Natural killer cell treated with Interleukin-12 subunit alpha and Interleukin-12 subunit beta and Interleukin-15 and Interleukin-18, amount 100 ng/mL, for 72 hours (primary cell): ENCODE measurements at regions not wholly inside any gene's neighbourhood (a gene's known extent, or its start where the extent isn't known, plus 50 kb on each side); places are given as distances from the start of the nearest gene placed in this dataset.

ENCODE experiments used
- ATAC-seq, 2 donors: fragments of 150-1000 bp; cut with Tn5 transposase in 1 of 2; sonication (Bioruptor Pico), chemical (Tn5 transposase) in 1 of 2; 2 replicates each; pipeline ENCODE4 v1.10.0; 2021
- DNase-seq: peaks from one replicate; pipeline ENCODE4 v3.0.0; 2022; ENCODE audit warnings: low spot score
- H3K27ac Mint-ChIP-seq, 2 donors: 1 replicate in 1 of 2; 2 replicates in 1 of 2; pipeline ENCODE4 v1.8.0; 2022; ENCODE audit warnings: mixed read lengths in 2 of 2, mild to moderate bottlenecking in 1 of 2, moderate library complexity in 1 of 2
- H3K27me3 Mint-ChIP-seq, 2 donors: 1 replicate in 1 of 2; 2 replicates in 1 of 2; pipeline ENCODE4 v1.8.0; 2022; ENCODE audit warnings: mixed read lengths in 2 of 2
- H3K36me3 Mint-ChIP-seq: one replicate; pipeline ENCODE4 v1.8.0; 2022; ENCODE audit warnings: mixed read lengths
- H3K4me1 Mint-ChIP-seq, 2 donors: 1 replicate in 1 of 2; 2 replicates in 1 of 2; pipeline ENCODE4 v1.8.0; 2022; ENCODE audit warnings: low read depth in 2 of 2, mixed read lengths in 2 of 2, mild to moderate bottlenecking in 1 of 2
- H3K4me3 Mint-ChIP-seq: one replicate; pipeline ENCODE4 v1.8.0; 2022; ENCODE audit warnings: mixed read lengths
- H3K9me3 Mint-ChIP-seq: 2 replicates; pipeline ENCODE4 v1.8.0; 2022; ENCODE audit warnings: mixed read lengths

DNA sequence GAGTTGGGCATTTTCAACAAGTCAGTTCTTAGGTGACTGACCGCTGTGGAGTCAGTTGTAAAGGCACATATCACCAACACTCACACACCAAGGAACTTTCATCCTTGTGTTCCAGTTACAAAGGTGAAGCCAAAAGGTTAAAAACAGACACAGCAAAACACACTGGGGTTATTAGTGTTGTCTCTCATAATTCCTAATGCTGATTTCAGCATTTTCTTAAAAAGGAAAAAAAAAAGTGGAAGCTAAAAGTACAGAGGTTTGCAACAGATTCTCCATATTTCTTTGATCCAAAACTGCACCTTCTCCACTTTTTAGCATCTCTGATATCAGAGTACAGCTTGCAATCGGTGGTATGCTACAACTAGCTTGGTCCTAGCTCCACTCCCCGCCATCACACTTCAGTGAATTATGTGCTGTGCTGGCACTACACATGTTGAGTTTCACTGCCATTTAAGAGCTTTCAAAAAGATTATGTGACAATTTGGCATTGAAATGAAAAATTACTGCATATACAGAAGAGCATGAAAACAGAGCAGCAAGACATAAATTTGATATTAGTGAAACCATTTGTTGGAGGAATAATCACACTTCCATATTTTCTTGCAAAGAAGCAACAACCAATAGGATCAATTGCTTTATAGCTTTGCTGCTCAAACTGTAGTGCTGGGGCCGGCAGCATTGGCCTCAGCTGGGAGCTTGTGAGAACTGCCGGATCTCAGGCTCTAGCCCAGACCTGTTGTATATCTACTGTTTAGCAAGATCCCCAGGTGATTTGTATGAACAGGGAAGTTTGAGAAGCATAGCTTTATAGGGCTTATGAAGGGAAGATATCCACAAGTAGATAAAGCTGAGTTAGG lies 62.3 kb upstream of the DAPL1 start:
- Mint-ChIP-seq H3K4me3 (no peak overlapping the region), H3K9me3 (no peaks in the 10 kb centered on the region), H3K27me3 (peaks cover 10 to 22% of the 10 kb centered on the region in 2 donors), H3K27ac (no peak overlapping the region), H3K4me1 (no peaks in the 10 kb centered on the region), H3K36me3 (no peaks in the 10 kb centered on the region)
- ATAC-seq (no peak), DNase-seq (no peak)

DNA sequence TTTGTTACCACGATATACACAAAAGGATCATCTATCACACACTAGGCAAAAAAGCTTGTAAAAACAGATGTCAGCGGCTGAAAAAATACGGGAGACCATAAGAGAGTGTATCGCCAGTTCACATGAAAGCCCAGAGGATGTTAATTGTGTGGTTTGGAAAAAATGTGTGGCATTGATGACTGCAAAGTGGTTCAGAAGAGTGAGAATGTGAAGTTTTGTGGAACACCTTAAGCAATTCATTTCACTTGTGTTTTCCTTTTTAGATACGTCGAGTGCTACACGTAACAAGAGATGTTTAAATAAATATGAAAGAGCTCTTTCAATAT lies 61.7 kb upstream of the DAPL1 start:
- no peaks in the 10 kb centered on the region for H3K4me1 Mint-ChIP-seq
- peaks cover 6 to 22% of the 10 kb centered on the region in 2 donors for H3K27me3 Mint-ChIP-seq
- no peaks in the 10 kb centered on the region for H3K36me3 Mint-ChIP-seq
- no peak overlapping the region for H3K4me3 Mint-ChIP-seq
- H3K27ac Mint-ChIP-seq: no peak overlapping the region
- ATAC-seq: no peak
- no peaks in the 10 kb centered on the region for H3K9me3 Mint-ChIP-seq
- no peak for DNase-seq

DNA sequence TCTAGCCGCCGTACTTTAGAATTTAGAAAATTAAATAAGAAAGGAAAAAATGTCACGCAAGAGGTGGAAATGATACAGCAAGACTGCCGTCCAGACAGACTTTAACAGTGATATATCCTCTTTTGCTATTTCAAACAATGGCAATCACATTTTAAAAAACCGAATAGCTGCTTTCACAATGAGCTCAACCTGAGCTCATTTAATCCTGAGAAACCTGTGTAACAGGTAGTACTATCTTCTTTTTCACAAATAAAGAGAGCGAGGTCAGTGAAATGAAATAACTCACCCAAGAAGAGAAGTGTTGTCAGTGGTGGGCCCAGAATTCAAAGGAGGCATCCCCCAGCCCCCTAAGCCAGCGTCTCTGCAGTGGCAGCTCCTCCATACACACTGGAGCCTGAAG lies 60.7 kb upstream of the DAPL1 start:
- Mint-ChIP-seq H3K27ac (no peak overlapping the region), H3K27me3 (peaks cover 6 to 22% of the 10 kb centered on the region in 2 donors), H3K9me3 (no peaks in the 10 kb centered on the region), H3K4me1 (no peaks in the 10 kb centered on the region), H3K36me3 (no peaks in the 10 kb centered on the region), H3K4me3 (no peak overlapping the region)
- DNase-seq: no peak
- ATAC-seq: no peak

DNA sequence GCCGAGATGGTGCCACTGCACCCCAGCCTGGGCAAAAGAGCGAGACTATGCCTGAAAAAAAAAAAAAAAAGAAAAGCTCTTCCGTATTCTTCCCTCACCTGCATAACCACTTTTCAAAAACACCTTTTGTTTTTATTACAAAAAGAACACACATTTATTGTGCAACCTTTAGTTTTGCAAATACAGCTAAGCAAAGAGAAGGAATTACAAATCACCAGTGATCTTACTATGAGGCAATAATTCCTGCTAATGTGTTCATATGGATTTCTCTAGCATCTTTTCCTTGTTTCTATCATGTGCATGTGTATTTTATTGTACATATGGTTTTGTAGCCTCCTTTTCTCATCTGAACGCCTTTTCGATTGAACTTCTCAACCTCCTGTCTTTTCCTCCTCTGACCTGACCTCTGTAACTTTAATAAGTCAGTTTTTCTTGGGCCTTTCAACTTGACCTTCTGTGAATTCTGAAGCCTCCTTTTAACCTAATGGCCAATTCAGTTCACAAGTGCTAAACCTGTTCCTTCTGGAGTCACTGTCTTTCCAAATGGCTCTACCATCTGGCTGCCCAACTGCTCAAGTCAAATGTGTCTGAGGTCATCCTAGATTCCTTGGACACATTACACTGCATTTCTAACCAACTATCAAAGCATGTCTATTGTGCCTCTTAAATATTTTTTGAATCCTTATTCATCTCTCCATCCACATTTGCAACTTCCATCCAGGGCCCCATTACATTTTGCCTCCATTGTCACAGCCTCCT lies 59.1 kb upstream of the DAPL1 start:
- no peaks in the 10 kb centered on the region for H3K36me3 Mint-ChIP-seq
- H3K27me3 Mint-ChIP-seq: peaks cover 6 to 22% of the 10 kb centered on the region in 2 donors
- no peak overlapping the region for H3K27ac Mint-ChIP-seq
- no peak overlapping the region for H3K4me3 Mint-ChIP-seq
- DNase-seq (no peak), ATAC-seq (no peak)
- no peaks in the 10 kb centered on the region for H3K9me3 Mint-ChIP-seq
- no peaks in the 10 kb centered on the region for H3K4me1 Mint-ChIP-seq

DNA sequence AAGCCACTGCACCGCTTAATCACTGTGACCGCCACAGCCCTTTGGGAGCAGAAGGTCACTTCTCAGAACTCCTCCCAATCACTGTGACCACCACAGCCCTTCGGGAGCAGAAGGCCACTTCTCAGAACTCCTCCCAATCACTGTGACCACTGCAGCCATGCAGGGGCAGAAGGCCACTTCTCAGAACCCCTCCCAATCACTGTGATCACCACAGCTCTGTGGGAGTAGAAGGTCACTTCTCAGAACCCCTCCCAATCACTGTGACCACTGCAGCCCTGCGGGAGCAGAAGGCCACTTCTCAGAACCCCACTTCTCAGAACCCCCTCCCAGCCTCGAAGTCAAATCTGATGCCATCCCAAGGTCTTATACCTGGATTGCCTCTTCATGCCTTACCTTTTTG lies 56.8 kb upstream of the DAPL1 start:
- no peaks in the 10 kb centered on the region for H3K36me3 Mint-ChIP-seq
- peaks cover 9 to 16% of the 10 kb centered on the region in 2 donors for H3K27me3 Mint-ChIP-seq
- no peaks in the 10 kb centered on the region for H3K9me3 Mint-ChIP-seq
- no peak for DNase-seq
- ATAC-seq: peak in 1 of 2 donors; percentile 24
- H3K4me1 Mint-ChIP-seq: no peaks in the 10 kb centered on the region
- no peak overlapping the region for H3K4me3 Mint-ChIP-seq
- H3K27ac Mint-ChIP-seq: no peak overlapping the region

DNA sequence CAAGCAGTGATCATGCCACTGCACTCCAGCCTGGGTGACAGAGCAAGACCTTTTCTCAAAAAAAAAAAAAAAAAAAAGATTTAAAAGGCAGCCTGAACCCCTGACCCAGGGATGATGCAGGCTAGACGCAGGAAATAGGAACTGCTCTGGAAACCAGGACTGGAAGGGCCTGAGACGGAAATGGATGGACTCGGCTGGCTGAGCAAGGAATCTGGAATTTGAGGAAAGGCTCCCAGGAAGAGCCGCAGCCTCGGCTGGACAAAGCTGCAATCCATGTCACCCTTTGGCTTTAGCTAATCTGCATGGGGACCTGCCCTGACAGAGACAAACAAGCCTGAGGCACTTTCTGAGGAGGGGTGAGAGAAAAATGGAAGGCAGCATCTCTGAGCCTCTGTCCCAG lies 55.0 kb upstream of the DAPL1 start:
- no peak for ATAC-seq
- DNase-seq: no peak
- Mint-ChIP-seq H3K27me3 (peaks cover 12 to 21% of the 10 kb centered on the region in 2 donors), H3K9me3 (no peaks in the 10 kb centered on the region), H3K4me1 (peaks cover 6 to 7% of the 10 kb centered on the region in 2 donors), H3K27ac (no peak overlapping the region), H3K36me3 (no peaks in the 10 kb centered on the region), H3K4me3 (no peak overlapping the region)

DNA sequence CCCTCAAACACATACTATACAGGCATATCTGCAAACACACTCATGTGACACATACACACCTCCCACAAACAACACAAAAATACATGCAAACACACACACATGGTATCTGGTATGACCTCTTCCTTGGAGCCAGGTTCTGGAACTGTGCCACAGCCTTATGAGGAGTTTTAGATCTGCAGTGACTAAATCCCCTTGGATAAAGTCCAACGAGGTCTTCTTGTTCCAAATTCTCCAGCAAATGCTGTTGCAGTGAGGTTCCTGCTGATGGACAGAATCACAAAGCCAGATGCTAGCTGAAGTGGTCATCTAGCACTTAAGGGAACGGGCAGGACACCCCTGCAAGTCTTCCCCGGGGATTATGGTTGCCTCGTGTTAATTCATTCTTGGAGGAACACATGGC lies 54.5 kb upstream of the DAPL1 start:
- peaks cover 16 to 23% of the 10 kb centered on the region in 2 donors for H3K27me3 Mint-ChIP-seq
- no peak overlapping the region for H3K4me3 Mint-ChIP-seq
- no peaks in the 10 kb centered on the region for H3K9me3 Mint-ChIP-seq
- ATAC-seq (no peak), DNase-seq (no peak)
- H3K36me3 Mint-ChIP-seq: no peaks in the 10 kb centered on the region
- H3K27ac Mint-ChIP-seq: no peak overlapping the region
- H3K4me1 Mint-ChIP-seq: peaks cover 6 to 7% of the 10 kb centered on the region in 2 donors

DNA sequence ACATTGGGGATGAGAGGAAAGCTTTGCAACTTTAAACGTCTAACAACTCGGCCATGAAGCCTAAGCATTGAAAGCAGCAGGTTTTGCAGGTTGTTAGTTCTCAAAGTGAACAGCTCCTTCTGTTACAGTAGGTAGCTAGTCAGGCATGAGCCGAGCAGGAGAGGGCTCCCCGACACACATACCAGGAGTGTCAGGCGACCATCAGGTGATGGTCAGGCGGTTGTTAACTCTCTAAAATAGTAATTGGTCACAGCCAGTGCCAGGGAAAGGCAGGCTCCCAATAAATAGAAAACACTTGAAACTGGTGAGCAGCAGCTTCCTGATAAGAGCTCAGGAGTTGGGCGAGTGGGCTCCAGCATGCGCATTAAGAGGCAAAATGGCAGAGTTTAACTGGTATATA lies 53.5 kb upstream of the DAPL1 start:
- Mint-ChIP-seq H3K9me3 (no peaks in the 10 kb centered on the region), H3K4me3 (no peak overlapping the region), H3K4me1 (peaks cover 6 to 7% of the 10 kb centered on the region in 2 donors), H3K27me3 (peaks cover 20 to 23% of the 10 kb centered on the region in 2 donors), H3K27ac (no peak overlapping the region), H3K36me3 (no peaks in the 10 kb centered on the region)
- DNase-seq (no peak), ATAC-seq (no peak)

DNA sequence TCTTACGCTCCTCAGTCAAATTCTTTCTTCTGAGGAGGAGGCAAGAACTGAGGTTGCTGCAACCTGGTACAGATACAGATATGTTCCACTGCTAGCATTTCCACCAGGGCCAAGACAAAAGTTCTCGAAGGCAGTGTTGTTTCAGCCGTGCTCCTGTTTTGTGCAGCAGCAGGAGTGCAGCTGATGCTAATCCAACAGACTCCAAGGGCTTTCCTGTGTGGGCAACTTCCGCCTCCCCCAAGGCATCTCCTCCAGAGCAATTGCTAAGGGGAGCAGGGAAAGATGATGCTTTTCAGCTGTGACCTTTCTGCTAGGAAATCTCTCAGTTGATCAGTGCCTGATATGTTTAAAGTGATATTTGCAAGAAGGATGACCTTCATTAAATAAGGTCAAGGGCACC lies 52.6 kb upstream of the DAPL1 start:
- Mint-ChIP-seq H3K4me1 (peaks cover 6 to 7% of the 10 kb centered on the region in 2 donors), H3K9me3 (no peaks in the 10 kb centered on the region), H3K27me3 (peaks cover 24 to 28% of the 10 kb centered on the region in 2 donors), H3K27ac (no peak overlapping the region), H3K4me3 (no peak overlapping the region), H3K36me3 (no peaks in the 10 kb centered on the region)
- no peak for ATAC-seq
- DNase-seq: no peak

DNA sequence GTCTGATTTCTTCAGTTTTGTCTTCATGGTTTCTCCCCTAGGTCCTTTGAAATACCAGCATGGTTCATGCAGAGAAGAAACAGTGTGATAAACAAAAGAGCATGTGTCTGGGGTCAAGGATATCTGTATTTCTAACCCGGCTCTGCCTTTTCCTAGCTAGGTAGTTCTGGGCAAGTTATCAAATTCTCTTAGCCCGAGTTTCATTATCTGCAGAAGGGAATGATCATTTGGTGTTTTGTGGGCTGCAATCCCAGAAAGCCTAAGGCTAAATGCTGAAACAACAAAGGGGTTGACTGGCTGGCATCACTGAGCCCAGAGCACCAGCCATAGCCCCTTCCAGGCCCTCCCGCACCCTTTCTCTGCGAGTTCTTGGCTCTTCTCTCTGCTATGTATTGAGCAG lies 51.7 kb upstream of the DAPL1 start:
- H3K4me1 Mint-ChIP-seq: peaks cover 6 to 7% of the 10 kb centered on the region in 2 donors
- no peak overlapping the region for H3K27ac Mint-ChIP-seq
- no peaks in the 10 kb centered on the region for H3K9me3 Mint-ChIP-seq
- no peak overlapping the region for H3K4me3 Mint-ChIP-seq
- ATAC-seq (no peak), DNase-seq (no peak)
- H3K36me3 Mint-ChIP-seq: no peaks in the 10 kb centered on the region
- peaks cover 24 to 31% of the 10 kb centered on the region in 2 donors for H3K27me3 Mint-ChIP-seq

DNA sequence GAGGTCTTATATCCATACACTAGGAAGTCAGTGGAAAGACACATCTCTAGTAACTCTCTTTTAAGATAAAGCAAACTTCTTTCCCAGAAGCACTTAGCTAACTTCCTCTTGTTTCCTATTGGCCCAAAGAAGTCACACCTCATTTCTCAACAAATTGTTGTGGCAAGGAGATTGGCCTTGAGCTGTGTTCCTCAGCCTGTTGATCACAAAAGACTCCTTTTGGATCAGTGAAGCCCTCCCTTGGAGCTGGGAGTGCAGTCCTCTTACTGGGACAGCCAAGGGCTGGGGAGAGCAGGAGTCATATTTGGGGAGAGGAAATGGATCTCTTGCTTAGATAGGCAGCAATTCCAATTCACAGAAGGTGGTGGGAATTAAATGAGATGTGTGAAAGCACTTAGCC lies 51.2 kb upstream of the DAPL1 start:
- DNase-seq (no peak), ATAC-seq (no peak)
- H3K9me3 Mint-ChIP-seq: no peaks in the 10 kb centered on the region
- no peaks in the 10 kb centered on the region for H3K36me3 Mint-ChIP-seq
- peak overlapping the region in 1 of 2 donors; percentile 28 for H3K27ac Mint-ChIP-seq
- no peak overlapping the region for H3K4me3 Mint-ChIP-seq
- H3K4me1 Mint-ChIP-seq: peaks cover 6 to 7% of the 10 kb centered on the region in 2 donors
- peaks cover 26 to 32% of the 10 kb centered on the region in 2 donors for H3K27me3 Mint-ChIP-seq

DNA sequence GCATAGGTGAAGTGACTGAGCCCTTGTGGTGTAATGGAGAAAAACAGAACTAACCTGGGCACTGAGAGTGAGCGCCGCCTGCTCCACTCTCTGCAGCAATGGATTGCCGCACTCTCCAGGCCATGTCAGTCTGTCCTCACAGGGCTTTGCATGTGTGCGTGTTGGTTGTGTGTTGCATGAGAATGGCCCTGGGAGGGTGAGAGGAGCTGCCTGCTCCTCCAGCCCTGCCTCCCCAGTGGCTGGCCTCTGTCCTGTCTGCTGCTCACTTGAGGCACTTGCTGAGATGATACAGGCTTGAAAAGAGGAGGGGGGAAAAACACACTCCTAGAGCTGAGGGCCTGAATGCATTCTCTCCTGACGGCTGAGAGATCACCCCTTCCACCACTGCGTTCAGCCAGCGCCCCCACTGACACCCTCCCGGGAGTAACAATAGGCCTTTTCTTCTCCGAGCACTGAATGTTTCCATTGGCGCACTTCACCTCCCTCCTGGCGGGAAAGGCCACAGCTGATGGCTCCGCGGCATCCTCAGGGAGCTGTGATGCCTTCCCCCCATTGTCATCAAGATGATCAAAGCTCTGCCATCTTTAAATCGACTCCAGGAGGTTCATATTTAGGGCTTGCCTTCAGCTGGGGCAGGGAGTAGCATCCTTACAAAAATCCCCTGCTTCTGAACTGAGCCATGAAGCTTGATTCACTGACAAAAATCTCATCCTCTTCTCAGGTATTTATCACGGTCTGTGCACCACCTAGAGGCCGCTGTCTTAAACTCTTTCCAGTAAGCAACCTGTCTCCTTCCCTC lies 49.9 kb upstream of the DAPL1 start:
- ATAC-seq (no peak), DNase-seq (no peak)
- no peak overlapping the region for H3K4me3 Mint-ChIP-seq
- H3K36me3 Mint-ChIP-seq: no peaks in the 10 kb centered on the region
- H3K27me3 Mint-ChIP-seq: peaks cover 31 to 36% of the 10 kb centered on the region in 2 donors
- H3K27ac Mint-ChIP-seq: no peak overlapping the region
- H3K9me3 Mint-ChIP-seq: no peaks in the 10 kb centered on the region
- H3K4me1 Mint-ChIP-seq: peaks cover 6 to 7% of the 10 kb centered on the region in 2 donors
